Upper lobe of left lung (tissue), 4 donors: ENCODE measurements at regions not wholly inside any gene's neighbourhood (a gene's known extent, or its start where the extent isn't known, plus 50 kb on each side); places are given as distances from the start of the nearest gene placed in this dataset.

Source experiments
- EP300 ChIP-seq, 4 donors: sonication (generic); formaldehyde crosslinking; IDR thresholded peaks; one replicate each; pipeline ENCODE4 v1.5.1; 2017; ENCODE audit warnings: antibody characterized with exemption in 4 of 4, control low read depth in 2 of 4
- POLR2A ChIP-seq, 4 donors: fragments of 450-650 bp; IDR thresholded peaks; one replicate each; pipeline ENCODE4 v1.5.1; 2016 to 2017; ENCODE audit warnings: antibody characterized with exemption in 4 of 4, mild to moderate bottlenecking in 2 of 4
- TF ChIP-seq, protein P1 (sequence below), 6 experiments: fragments of 450-650 bp in 4 of 6; fragments of 200-600 bp in 2 of 6; sonication (generic) in 2 of 6; IDR thresholded peaks; one replicate each; pipeline ENCODE4 v1.5.1; 2016 to 2019; ENCODE audit warnings: antibody characterized with exemption in 6 of 6

DNA sequence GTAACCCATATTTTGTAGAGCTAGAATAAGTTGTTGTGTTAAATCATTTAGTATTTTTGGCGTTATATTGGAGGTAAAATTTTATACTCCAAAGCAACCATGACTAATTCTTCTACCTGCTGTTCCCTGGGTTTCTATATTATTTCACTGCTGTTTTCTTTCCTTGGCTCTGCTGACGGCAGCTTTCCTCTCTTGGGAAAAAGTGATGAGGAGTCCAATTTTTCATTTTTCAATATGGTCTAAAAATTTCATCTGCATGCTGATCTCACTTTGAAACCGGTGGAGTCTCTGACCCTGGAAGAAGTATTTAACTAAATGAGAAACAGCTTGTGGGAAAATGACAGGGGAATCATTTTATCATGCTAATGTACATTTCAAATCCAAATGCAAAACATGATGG lies 110.2 kb downstream of the IFI44 start:
- TF ChIP-seq POLR2A (IDR thresholded peaks at IDR 0.05) = no peak
- TF ChIP-seq, protein P1, sequence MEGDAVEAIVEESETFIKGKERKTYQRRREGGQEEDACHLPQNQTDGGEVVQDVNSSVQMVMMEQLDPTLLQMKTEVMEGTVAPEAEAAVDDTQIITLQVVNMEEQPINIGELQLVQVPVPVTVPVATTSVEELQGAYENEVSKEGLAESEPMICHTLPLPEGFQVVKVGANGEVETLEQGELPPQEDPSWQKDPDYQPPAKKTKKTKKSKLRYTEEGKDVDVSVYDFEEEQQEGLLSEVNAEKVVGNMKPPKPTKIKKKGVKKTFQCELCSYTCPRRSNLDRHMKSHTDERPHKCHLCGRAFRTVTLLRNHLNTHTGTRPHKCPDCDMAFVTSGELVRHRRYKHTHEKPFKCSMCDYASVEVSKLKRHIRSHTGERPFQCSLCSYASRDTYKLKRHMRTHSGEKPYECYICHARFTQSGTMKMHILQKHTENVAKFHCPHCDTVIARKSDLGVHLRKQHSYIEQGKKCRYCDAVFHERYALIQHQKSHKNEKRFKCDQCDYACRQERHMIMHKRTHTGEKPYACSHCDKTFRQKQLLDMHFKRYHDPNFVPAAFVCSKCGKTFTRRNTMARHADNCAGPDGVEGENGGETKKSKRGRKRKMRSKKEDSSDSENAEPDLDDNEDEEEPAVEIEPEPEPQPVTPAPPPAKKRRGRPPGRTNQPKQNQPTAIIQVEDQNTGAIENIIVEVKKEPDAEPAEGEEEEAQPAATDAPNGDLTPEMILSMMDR (IDR thresholded peaks at IDR 0.05) = no peak
- TF ChIP-seq EP300 (IDR thresholded peaks at IDR 0.05) = no peak
